ENCODE measurements at regions not wholly inside any gene's neighbourhood (a gene's known extent, or its start where the extent isn't known, plus 50 kb on each side); places are given as distances from the start of the nearest gene placed in this dataset.

DNA sequence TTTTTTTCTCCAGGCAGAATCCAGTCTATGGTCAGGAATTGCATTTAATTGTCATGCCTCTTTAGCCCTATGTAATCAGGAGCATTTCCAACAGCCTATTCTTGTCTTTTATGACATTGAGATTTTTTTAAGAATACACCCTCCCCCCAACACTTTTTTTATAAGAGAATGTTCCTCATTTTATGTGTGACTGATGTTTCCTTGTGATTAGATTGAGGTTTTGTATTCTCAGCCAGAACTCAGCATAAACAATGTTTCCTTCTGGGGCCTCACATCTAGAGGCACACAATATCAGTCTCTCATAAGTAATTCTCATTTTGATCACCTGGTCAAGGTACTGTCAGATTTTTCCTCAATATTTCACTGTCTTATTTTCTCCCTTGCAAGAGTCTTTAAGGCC is 193.4 kb upstream of the PDE1C start:
- no peak for FAIRE-seq

DNA sequence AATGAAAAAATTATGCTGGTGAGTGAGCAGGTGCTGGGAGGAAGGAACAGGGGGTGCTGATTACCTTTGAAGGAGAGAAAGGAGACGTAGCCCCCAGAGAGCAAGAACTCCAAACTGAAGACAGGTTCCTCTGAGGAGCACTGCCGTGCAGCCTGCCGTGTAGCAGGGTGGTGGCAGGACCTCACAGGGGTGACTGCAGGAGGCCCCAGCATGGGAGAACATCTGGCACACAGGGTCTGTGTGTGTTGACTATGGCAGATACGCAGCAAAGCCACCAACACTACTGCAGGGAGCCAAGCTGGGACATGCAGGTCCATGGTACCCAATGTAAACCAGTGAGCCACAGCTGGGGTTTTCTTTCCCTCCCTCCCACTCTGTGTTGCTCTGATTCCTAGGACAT is 192.1 kb upstream of the PDE1C start:
- no peak for FAIRE-seq

DNA sequence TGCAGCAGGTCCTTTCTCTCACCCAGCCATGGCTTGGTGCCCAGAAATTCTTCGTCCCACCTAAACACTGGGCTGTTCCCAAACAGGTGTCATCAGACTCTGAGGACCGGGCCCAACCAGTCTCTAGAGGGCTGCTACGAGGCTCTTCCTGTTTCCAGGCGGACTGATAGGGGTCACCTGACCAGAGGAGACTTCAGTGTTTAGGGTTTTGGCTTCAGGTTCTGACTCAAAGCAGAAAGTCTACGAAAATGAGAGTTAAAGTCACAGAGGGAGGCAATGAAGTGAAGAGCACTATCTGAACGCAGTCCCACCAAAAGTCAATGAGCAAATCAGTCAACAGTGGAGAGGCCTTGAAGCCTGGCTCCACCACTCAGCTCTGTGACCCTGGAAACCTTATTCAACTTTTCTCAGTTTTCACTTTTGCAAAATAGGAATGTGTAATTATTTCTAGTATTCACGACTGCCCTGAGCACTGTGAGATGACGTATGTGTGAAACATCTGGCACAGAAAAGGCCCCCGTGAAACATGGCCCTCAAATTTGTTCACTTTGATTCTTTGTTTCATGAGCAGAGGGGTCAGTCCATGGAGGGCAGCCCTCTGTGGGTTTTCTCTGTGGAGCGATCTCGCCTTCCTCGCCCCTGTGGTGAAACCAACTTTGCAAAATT is 189.9 kb upstream of the PDE1C start:
- no peak for FAIRE-seq

DNA sequence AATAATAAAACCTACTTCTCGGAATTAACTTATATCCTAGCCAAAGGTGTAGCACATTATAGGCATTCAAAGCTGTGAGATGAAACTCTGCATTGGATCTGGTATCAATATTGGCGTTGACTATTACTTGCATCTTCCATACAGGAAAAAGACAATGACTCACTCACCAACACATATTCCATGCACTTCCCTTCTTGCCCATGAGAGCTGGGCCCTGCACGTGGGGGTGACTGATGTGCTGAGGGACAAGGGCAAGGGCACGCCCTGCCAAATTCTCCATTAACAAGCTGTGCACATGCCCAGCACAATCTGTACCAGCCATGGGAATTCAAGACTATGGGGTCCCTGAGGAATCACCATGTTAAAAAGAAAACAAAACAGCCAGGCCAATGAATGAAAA is 188.1 kb upstream of the PDE1C start:
- FAIRE-seq, result no peak

DNA sequence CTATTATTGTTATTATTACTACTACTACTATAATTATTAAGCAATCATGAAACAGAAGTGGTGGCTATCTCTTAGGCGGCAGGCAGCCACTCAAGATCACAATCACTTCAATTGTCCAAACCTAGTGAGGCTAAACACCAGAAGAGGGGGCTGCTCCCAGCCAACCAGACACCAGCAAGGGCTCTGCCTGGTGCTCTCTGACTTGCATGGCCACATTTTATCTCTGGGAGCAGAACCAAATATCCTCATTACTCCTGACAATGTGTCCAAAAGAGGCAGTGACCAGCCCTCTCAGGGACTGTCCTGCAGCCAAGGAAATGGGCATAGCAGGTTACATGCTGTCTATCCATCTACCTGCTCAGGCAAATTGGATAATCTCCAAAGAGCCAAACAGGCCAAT is 187.4 kb upstream of the PDE1C start:
- no peak for FAIRE-seq

DNA sequence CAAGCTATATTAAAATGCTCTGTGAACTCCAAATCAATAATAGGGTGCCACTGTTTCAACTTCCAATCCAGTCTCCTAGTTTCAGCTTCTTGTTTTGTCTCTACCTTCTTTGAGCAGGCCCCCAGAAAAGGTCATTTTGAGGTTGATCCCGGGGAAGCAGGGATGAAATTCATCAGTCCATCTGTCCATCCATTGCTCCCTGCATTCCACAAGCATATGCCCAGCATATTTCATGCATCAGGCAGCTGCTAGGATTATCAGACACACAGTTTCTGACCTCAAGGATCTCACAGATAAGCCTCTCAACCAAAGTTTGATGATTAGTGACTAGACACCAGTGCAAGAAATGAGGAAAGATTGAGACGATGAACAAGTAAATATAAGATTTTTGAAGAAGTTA is 186.6 kb upstream of the PDE1C start:
- FAIRE-seq, result no peak

DNA sequence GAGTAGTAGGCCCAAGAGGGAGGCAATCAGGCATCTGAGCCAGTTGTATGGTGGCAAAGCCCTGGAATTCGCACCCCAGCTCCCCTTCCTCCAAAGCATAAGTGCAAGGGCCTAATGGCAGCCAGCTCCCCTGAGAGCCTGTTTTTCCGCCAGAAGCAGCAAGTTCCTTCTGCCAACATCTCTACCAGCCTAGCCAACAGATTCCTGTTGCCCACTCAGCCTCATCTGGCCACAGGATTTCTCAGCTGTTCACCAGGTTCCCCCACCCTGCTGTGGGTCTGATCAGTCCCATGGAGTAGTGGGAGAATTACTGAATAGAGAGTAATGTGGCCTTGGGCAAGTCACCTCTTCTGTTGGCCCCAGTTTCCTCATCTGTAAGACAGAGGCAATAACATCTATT is 186.2 kb upstream of the PDE1C start:
- FAIRE-seq, result no peak

DNA sequence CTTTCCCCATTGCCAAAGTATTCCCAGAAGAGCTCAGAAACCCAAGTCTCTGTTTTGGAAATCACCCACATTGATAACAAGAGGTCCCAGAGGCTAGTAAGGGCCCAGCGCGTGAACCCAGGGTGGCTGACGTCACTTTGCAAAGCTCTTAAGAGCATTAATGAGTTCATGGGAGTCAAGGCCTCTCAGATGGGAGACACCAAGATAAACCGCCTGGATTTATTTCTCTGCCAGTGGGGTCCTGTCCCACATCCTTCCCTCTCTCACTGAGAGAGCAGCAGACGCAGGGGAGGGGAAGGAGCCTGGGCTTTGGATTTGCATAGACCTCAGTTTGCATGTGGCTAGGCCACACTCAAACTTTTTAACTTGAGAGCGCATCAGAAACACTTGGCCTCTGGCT is 184.8 kb upstream of the PDE1C start:
- FAIRE-seq, result no peak

DNA sequence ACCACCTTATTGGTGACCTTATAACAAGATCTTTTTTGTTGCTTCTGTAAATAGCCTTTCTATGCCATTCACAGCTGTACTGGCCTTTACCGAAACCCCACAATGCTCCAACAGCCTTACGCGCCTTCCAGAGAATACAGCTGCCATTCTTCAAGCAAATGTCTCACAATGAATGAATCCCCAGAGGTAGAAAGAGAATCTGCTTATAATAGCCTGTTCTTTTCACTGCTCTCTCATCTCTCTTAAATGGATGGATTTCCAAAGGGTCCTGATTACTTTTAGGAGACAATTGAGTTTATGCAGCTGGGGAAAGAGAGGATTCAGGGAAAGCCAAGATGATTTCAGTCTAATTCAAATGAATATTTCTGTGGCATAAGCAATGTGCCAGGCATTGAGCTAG is 183.1 kb upstream of the PDE1C start:
- FAIRE-seq, result no peak

DNA sequence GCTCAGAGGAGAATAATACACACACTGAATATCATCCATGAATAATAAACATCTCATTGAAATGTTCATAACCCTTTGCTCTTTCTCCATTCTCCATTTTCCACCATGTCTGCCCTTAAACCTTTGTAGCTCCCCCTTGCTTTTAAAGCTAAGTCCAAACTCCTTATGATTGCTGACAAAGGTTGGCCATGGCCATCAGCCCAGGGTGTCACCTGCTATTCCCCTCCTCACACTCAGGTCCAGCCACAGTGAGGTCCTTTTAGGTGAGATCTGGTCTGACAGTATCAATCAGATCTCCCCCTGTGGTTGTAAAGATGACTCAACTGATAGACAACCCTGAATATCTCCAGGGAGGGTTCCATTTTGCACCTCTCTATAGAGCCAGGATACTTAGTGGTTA is 181.5 kb upstream of the PDE1C start:
- no peak for FAIRE-seq

DNA sequence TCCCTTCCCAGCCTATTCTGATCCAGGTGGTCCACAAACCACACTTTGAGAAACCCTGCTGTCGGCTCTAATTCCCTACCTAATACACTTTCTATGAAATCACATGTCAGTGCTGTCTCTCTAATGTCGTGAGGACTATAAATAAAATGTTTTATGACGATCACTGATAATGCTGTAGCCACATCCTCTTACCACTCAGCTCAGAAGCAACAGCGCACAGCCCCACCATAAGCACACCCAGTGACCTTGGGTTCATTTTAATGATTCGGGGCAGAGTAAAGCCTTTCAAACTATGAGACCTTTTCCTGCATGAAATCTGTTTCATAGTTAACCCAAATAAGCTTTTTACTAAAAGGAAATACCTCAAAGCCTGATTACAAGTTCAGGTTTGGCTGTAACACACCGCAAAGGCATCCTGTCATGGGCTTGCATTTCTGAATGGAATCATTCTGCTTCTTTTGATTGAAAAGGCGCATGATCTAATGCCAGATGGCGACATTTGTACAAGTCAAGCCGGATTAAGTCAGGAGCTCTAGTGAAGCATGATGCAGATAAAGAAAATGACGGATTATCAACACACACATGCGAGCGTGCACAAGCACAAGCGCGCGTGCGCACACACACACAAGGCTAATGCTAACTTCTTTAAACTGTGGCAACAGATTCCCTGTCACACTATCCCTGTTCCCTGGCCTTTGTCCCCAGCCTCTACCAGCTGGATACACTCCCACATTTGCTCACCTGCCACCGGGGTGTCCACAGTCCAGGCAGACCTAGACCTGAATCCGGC is 180.5 kb upstream of the PDE1C start:
- no peak for FAIRE-seq

DNA sequence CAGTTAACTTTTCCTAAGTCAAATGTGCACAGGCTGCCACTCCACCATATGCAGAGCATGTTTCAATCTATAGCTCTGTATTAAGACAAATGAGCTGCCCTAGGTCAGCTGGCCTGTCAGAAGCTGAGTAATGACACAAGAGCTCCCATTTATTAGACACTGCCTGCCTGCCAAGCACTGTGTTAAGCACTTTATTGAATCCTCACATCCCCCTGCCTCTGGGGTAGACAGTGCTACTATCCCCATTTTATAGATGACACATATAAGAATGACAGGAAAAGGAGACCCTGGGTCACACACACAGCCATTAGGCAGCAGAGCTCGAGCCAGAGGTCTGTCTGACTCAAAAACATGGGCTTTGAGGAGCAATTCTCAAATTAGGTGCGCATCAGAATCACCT is 179.8 kb upstream of the PDE1C start:
- FAIRE-seq, result no peak

DNA sequence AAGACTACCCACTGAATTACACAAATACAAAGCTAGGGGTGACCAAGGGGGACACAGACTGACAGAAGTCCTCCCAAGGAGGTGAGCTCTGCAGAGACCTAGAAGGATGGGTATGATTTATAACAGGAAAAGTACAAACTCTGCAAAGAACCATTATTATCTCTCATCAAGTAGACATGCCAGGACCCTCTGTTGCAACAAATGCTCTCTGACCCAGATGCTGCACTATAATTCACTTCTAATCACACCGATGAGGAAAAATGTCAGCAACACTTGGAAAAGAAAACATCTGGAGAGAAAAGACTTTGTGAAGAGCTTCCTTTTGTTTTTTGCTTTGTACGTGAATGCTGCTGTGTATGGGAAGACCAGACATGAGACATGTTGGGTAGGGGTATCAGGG is 178.3 kb upstream of the PDE1C start:
- FAIRE-seq, result no peak

DNA sequence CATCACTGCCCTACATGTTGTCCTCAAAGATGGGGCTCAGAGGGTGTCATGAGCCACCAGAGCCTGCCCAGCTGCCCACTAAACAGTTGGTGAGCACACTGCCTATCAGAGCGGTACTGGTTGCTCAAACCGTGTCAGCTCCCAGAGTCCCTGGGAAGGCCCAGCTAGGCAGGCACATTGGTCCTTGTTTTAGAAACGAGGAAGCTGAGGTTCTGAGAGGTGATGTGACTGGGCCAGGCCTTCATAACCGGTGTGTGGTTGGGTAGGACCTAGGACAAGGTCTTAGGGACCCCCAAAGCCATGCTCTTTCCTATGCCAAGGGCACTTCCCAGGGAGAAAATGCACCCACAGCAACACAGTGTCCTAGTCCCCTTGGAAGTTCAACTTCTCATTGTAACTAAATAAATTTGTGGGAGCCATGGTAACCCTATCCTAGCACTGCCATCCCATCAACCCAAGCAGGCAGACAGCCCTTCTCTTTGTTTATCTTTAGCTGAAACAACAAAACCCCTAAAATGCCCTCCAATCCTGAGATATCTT is 174.7 kb upstream of the PDE1C start:
- no peak for FAIRE-seq

DNA sequence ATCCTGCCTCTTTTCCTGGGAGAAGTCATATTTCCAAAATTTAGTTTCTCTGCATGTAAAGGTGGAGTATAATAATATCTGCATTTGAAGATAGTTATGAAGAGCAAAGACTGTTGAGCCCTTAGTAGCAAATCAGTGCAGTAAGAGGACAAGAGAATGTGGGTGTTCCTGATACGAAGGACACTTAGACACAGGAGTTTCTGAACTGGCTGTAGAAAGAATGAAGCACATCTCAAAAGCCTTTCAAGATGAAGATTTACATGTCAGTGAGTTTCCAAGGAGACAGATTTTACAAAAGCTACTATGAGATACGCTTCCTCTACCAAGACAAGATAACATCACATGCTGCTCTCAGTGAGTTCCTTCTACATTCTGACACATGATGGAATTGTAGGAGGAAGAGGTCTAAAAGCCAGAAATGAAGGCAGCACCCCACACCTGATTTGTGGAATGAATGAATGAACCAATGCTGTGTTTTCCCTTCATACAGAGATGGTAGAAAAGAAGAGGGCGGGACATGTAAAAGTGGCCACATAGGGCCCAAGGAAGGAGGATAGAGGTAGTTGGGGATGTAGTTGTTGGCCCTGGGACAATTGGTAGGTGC is 173.6 kb upstream of the PDE1C start:
- FAIRE-seq, result no peak

DNA sequence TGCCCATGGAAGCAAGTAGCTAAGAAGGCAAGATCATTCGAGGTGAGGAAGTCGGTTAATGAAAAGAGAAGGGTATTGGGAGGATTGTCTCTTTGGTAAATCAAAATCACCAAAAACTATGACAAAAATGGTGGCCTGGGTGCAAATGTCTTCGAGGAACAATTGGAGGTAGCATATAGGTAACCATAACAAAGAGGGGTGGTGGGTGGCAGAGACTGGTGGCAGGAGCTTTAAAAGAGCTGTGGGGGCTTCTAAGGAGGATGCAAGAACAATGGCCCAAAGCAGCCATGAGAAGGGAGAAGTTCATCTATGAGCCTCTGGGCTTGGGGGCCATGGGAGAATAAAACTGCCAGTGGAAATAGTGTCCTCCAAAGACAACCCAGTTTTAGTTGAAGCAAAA is 172.2 kb upstream of the PDE1C start:
- FAIRE-seq, result no peak

DNA sequence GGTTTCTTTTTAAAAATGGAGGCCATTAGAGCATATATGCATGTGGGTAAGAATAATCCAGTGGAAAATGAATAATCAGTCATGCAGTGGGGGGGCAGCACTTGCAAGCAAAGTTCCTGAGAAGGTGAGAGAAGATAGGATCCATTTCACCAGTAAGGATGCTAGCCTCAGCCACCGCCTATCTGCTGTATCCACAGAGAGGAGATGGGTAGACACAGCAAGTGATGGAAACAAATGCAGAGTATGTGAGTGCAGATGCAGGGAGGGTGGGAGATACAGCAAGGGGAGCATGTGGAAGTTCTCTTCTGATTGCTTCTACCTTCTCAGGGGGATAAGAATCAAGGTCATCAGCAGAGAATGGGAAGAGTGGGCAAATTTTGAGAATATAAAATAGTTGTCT is 171.4 kb upstream of the PDE1C start:
- FAIRE-seq, result no peak

DNA sequence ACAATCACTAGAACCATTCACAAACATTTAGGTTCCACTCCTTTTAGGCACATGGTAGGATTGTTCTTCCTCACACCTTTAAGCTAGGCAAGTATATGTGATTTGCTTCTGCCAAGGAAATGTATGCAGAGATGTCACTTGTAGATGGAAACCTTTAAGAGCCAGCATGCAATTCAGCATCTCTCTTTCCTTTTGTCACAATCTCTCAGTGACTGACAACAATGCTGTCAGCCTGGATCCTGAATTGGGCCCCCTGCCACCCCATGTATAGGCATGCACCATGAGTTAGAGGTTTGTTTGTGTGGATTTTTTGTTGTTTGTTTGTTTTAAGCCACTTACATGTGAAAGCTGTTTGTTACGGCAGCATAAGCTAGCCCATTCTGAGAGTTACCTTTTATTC is 169.6 kb upstream of the PDE1C start:
- FAIRE-seq, result no peak

DNA sequence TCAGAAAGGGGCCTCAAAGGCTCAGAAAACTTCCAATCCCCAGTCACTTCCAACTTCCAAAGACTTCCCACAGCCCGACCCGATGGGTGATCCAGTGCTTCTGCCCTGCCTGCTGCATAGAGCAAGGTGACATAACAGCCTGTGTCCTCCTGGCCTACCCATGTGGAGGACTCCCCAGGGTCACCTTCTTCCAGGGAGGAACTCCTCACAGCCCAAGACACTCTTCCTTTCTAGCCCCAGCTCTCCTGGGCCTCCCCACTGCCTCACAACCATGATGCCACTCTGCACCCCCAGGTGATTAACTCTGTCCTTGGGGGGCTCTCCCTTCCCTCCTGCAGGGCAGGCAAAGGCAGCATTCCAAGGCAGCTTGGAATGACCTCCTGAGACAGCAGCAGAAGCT is 158.4 kb upstream of the PDE1C start:
- no peak for FAIRE-seq

DNA sequence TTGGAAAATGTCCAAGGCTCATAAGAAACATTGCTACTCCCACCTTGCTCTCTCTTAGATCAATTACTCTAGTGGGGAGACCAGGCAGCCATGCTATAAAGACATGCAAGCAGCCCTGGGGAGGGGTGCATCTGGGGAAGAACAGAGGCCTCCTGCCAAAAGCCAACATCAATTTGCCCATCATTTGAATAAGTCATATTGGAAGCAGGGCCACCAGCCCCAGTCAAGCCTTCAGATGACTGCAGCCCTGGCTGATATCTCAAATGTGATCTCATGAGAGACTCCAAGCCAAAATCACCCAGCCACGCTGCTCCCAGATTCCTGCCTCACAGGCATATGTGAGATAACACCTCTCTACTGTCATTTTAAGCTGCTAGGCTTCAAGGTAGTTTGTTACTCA is 157.5 kb upstream of the PDE1C start:
- FAIRE-seq, result no peak

DNA sequence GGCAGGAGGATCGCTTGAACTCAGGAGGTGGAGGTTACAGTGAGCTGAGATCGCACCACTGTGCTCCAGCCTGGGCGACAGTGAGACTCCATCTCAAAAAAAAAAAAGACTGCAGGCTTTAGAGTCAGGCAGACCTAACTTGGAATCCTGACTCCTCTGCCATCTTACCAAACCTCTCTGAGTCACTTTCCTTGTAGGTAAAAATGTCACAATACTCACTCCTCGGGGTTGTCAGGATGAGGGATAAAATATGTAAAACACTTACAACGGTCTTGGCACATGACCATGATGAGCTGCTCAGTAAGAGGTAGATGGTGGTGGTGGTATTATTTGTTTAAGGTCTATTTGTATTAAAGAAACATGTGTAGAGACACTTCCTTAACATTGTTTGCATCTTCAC is 154.1 kb upstream of the PDE1C start:
- FAIRE-seq, result no peak

DNA sequence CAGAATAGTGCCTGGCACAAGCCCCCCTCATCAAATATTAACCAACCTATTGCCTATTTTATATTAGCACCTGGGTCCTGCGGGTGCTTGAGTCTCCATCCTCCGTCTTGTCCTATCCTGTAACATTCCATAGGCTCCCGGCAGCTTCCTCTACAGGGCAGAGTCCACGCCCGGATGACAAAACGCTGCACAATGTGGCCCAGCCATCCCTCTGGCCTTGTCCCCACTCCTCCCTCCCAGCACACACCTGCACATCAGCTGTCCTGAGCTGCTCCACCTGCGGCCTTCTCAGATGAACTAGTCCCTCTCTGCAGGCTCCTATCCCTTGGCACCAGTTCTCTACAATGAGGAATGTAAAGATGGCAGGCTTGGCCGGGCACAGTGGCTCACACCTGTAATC is 153.5 kb upstream of the PDE1C start:
- FAIRE-seq, result no peak

DNA sequence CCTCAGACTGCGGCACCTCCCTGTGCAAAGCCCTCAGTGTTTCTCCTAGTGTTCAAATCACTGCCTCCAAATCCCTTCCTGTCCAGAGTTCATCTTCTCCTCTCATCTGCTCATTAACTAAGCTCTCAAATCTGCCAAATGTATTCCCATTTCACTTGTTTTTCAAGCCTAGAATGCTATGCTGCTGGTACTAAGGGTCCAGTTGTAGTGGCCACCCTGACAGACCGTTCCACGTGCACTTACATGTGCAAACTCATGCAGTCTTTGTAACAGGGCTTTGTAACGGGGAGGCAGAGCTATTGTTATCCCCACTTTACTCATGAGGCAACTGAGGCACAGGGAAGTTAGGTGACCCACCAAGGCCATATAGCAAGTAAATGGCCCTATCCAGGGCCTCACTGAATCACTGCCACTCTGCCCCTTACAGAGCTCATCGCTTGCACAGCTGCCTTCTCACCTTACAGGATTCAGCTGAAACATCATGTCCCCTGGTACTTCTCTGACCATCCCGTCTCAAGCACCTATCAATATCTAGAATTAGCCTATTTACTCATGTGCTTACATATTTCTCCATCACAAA is 153.0 kb upstream of the PDE1C start:
- no peak for FAIRE-seq
